ENCODE measurements at regions not wholly inside any gene's neighbourhood (a gene's known extent, or its start where the extent isn't known, plus 50 kb on each side); places are given as distances from the start of the nearest gene placed in this dataset.

GRCh38 chr13:30044932-30045331 is 194.5 kb upstream of the UBL3 start:
- Histone ChIP-seq H3K36me3 (ENCODE audit: control insufficient read depth, insufficient read depth, low read length) (no peaks in the 10 kb centered on the region), H3K27me3 (ENCODE audit: control insufficient read depth, insufficient read depth, low read length) (no peaks in the 10 kb centered on the region), H3K4me3 (ENCODE audit: low read depth, low read length) (no peak overlapping the region)
- POLR2A ChIA-PET = no interaction called here
- no peak for TF ChIP-seq CTCF (IDR thresholded peaks at IDR 0.05; ENCODE audit: insufficient read depth, low read depth, low read length)
- CTCF ChIA-PET = no interaction called here
- no peak for DNase-seq (ENCODE audit: low read depth)

- ChIA-PET POLR2A (no interaction called here), CTCF (interaction anchor here (1.0 kb wide), 1 partner anchor 10 kb away, joined by 4 read pairs; no protein-coding TSS in a partner anchor)
- no peak for DNase-seq (ENCODE audit: low read depth)
- H3K36me3 ChIP-seq (ENCODE audit: control insufficient read depth, insufficient read depth, low read length) = no peaks in the 10 kb centered on the region
- H3K27me3 ChIP-seq (ENCODE audit: control insufficient read depth, insufficient read depth, low read length) = no peaks in the 10 kb centered on the region
- H3K4me3 ChIP-seq (ENCODE audit: low read depth, low read length) = no peak overlapping the region
- TF ChIP-seq CTCF (IDR thresholded peaks at IDR 0.05; ENCODE audit: insufficient read depth, low read depth, low read length) = no peak
Observed at GRCh38 chr13:30043631-30043925, 193.2 kb upstream of the UBL3 start.

GRCh38 chr13:30042891-30043630 is 192.6 kb upstream of the UBL3 start:
- Histone ChIP-seq H3K4me3 (ENCODE audit: low read depth, low read length) (no peak overlapping the region), H3K27me3 (ENCODE audit: control insufficient read depth, insufficient read depth, low read length) (no peaks in the 10 kb centered on the region), H3K36me3 (ENCODE audit: control insufficient read depth, insufficient read depth, low read length) (no peaks in the 10 kb centered on the region)
- ChIA-PET CTCF (interaction anchor here (1.0 kb wide), 1 partner anchor 277 kb away, joined by 4 read pairs; no protein-coding TSS in a partner anchor), POLR2A (no interaction called here)
- no peak for TF ChIP-seq CTCF (IDR thresholded peaks at IDR 0.05; ENCODE audit: insufficient read depth, low read depth, low read length)
- DNase-seq (ENCODE audit: low read depth) = no peak

- H3K4me3 ChIP-seq (ENCODE audit: low read depth, low read length) = no peak overlapping the region
- no peak for TF ChIP-seq CTCF (IDR thresholded peaks at IDR 0.05; ENCODE audit: insufficient read depth, low read depth, low read length)
- H3K27me3 ChIP-seq (ENCODE audit: control insufficient read depth, insufficient read depth, low read length) = no peaks in the 10 kb centered on the region
- no peak for DNase-seq (ENCODE audit: low read depth)
- CTCF ChIA-PET = interaction anchor here (1.0 kb wide), 1 partner anchor 276 kb away, joined by 4 read pairs; no protein-coding TSS in a partner anchor
- POLR2A ChIA-PET = no interaction called here
- H3K36me3 ChIP-seq (ENCODE audit: control insufficient read depth, insufficient read depth, low read length) = no peaks in the 10 kb centered on the region
Observed at GRCh38 chr13:30042272-30042671, 191.9 kb upstream of the UBL3 start.

- no peak for DNase-seq (ENCODE audit: low read depth)
- no peak for TF ChIP-seq CTCF (IDR thresholded peaks at IDR 0.05; ENCODE audit: insufficient read depth, low read depth, low read length)
- Histone ChIP-seq H3K36me3 (ENCODE audit: control insufficient read depth, insufficient read depth, low read length) (no peaks in the 10 kb centered on the region), H3K4me3 (ENCODE audit: low read depth, low read length) (no peak overlapping the region), H3K27me3 (ENCODE audit: control insufficient read depth, insufficient read depth, low read length) (no peaks in the 10 kb centered on the region)
- CTCF ChIA-PET = interaction anchor here (0.6 to 1.6 kb wide), 4 partner anchors 11 to 195 kb away, joined by 3 read pairs; no protein-coding TSS in a partner anchor
- POLR2A ChIA-PET = no interaction called here
Observed at GRCh38 chr13:30039511-30039911, 189.1 kb upstream of the UBL3 start.

All from BJ (cell line).